IPS DF 19.7 (cell line): ENCODE measurements at regions not wholly inside any gene's neighbourhood (a gene's known extent, or its start where the extent isn't known, plus 50 kb on each side); places are given as distances from the start of the nearest gene placed in this dataset.
A peak's percentile ranks its signal among the peaks of the same experiment; 100 is the strongest.

ENCODE experiments used
- DNase-seq: peaks from one replicate; pipeline ENCODE4 v3.0.0-alpha.2; 2013; ENCODE audit warnings: low read depth, low spot score

GRCh38 chr4:114177628-114178027 is 198.2 kb upstream of the ARSJ start:
- no peak for DNase-seq

- no peak for DNase-seq
Measured at GRCh38 chr4:114178392-114178791, 198.9 kb upstream of the ARSJ start.

- DNase-seq = peak; percentile 48
Measured at GRCh38 chr4:114180481-114180880, 201.0 kb upstream of the ARSJ start.

DNA sequence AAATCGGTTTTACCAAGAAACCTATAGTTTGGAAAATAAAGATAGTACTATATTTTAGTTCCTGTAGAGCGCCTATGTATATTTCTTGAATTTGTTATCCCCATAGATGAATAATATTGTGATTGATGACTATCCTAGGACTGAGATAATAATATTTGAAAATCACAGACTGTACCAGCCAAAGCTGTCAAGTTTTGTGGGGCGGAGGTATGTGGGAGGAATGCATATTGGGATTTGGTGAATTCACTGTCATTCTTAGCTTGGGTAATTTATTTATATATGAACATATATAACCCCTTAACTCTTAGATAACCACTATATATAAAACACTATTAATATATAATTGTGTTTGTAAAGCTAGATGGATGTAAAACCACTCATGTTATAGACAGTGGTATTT is 205.5 kb upstream of the ARSJ start:
- no peak for DNase-seq

DNA sequence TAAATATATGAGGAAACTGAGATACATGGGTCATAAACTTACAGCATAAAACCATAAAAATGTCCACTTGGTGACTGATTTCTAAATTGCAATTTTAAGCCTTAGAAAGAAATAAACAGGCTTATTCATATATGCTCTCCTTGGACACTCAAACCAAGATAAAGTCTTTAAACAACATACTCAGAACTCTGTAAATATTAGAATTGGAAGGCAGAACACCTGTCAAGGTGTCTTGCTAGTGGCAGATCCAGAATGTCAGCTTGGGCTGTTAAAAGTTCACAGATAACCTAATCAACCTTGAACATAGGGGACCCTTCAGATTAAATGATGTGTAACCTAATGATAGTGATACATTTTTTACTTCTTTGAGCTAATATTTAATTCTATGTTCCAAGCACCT is 208.1 kb upstream of the ARSJ start:
- no peak for DNase-seq

- no peak for DNase-seq
Measured at GRCh38 chr4:114191496-114191895, 212.0 kb upstream of the ARSJ start.

DNA sequence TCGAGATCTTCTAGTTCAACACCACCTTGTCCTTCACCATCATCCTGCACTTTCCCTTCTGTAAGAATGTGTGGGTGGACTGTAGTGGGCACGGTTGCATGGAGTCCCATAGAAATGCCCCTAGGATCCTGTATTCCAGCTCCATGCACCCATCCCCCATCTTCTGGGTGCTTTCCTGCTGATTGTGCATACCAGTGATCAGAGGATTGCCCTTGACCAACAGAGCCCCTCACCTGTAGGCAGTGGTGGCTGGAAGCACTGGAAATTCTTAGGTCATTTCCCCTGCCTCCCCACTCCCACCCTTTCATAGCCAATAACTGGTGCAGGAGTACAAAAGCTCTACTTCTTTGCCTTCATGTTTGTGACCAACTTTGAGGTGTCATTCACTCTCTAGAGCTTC is 213.4 kb upstream of the ARSJ start:
- DNase-seq = no peak

- DNase-seq = no peak
Measured at GRCh38 chr4:114193624-114194399, 214.4 kb upstream of the ARSJ start.

DNA sequence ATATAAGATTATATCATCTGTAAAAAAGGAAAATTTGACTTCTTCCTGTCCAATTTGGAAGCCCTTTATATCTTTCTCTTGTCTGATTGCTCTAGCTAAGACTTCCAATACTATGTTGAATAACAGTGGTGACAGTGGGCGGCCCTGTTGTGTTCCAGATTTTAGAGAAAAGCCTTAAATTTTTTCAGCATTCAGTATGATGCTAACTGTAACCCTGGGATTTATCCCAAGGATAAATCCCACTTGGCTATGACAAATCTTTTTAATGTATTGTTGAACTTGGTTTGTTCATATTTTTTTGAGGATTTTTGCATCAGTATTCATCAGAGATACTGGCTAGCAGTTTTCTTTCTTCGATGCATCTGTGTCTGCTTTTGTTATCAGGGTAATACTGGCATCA is 217.2 kb upstream of the ARSJ start:
- no peak for DNase-seq

DNA sequence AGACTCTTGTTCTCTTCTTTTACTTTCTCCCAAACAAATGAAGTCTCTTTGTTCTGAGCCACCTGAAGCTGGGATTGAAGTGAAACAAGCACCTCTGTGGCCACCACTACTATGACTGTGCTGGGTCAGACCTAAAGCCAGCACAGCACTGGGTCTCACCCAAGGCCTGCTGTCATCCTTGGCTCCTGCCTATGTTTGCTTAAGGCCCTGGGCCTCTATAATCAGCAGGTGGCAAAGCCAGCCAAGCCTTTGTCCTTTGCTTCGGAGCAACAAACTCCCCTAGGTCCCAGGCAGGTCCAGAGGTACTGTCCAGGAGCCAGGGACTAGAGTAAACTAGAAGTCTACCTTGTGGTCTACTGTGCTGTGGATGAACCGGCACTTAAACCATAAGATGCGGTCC is 220.6 kb upstream of the ARSJ start:
- DNase-seq = no peak

DNA sequence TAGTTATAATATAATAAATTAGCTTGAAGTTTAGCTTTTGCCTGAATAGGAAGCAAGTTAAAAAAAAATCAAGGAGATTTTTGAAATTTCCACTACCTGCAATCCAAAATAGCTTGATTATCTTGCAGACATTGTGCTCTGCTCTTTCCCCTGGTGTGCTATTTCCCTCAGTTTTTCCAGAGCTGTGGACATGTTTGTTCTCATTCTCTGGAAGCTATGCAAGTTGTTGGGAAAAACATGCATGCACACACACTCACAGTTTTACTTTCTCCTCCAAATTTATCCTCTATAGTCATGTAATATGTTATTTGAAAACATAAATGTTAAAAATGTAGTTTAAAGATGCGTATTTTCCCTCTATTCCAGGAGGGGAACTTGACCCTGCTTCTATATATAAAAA is 225.8 kb upstream of the ARSJ start:
- DNase-seq = no peak

DNA sequence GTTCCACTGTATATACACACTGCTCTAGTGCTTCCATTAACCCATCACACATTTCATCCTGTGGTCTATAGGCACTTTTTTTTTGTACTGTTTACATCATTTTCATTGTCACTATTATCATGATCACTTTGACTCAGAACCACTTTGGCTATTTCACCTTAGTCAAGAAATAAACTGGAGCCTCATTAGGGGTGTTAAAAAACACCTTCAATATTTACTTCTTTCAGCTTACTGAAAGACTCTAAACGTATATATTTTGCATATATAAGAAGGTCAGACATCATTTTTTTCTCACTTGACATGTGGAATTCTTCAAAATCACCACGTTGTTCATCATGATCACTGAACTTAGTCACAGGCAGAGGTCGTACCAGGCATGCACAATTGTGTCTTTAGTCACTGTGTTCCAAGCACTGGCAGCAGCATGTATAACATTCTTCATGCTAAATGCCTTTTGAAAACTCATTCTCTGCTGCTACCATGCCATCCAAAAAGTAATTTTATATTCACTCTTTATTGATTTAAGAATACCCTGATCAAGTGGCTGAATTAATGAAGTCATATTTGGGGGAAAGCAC is 229.2 kb upstream of the ARSJ start:
- no peak for DNase-seq

- no peak for DNase-seq
Measured at GRCh38 chr4:114209584-114209983, 230.1 kb upstream of the ARSJ start.

GRCh38 chr4:114211556-114211955 is 232.1 kb upstream of the ARSJ start:
- no peak for DNase-seq

GRCh38 chr4:114217150-114217817 is 237.8 kb upstream of the ARSJ start:
- no peak for DNase-seq

DNA sequence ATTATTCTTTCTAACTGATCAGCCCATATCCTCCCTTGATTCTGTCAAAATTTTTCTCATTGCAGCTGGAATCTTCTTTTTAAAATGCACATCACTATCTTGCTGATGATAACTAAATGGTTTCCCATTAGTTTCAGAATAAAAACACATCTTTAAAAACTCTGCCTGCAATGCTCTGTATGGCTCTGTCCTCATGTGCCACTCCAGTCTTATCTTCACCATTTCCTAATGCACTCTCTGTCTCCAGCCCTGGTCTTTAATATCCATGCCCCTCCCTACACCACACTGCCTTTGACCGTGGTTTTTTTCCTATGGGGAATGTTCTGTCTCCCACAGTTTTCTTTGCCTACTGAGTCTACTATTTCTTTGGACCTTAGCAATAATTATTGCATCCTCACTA is 244.1 kb upstream of the ARSJ start:
- DNase-seq = no peak

DNA sequence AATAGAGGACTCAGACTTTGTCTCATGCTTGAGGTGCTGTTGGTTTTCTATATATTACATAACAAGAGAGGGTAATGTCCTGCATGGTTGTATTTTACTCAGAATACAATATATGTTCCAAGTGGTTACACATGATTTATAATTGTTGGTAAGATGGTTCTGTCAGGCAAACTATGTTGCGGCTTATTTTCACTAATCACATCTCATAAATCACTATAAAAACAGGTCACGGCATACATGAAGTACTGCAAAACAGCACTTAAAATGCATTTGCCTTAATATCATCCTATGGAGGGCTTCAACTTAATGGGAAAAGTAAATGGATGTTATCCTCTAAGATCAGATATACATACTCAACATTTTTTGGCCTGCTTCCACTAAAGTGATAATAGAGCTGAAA is 246.0 kb upstream of the ARSJ start:
- DNase-seq = no peak

DNA sequence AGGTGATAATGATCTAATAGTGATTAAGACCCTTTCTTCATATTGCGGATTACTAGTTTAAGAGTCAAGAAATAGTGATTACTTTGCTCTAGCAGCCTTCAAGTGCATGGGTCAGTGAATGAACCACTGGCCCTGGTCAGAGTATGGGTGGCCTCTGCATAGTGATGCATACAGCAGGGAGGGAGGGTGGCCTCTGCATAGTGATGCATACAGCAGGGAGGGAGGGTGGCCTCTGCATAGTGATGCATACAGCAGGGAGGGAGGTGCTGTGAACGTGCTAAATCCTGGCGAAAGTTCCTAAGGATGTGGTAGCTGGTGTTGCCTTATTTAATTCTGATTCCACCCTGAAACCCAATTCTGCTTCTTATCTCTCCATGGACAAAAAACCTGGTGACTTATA is 246.7 kb upstream of the ARSJ start:
- DNase-seq = no peak

GRCh38 chr4:114226968-114227760 is 247.7 kb upstream of the ARSJ start:
- DNase-seq = no peak

GRCh38 chr4:114229706-114230105 is 250.3 kb upstream of the ARSJ start:
- DNase-seq = no peak

DNA sequence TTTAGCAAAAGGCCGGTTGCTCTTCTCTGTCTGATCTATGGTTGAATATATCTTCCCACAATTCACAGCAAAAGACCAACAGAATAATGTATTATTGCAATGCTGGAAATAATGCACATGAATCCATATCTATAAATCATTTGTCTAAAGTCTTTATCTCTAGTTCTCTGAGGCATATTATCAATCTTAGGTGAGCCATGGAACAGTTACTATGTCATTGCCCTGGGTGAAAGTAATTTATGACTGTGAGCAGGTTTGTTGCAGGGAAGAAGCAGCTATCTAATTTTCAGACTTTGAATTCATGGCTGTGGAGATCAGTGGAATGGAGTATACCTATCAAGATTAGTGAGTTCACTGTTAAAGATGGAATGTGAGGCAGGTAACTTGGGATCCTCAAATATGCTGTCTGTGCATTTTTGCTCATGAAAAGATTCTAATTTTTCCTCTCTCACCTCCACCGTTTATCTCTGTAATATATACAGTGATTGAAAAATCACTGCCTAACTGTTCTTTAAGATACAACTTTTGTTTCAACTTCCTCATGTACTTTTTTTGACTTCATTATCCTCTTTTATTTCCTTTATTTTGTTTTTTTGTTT is 256.8 kb upstream of the ARSJ start:
- no peak for DNase-seq

DNA sequence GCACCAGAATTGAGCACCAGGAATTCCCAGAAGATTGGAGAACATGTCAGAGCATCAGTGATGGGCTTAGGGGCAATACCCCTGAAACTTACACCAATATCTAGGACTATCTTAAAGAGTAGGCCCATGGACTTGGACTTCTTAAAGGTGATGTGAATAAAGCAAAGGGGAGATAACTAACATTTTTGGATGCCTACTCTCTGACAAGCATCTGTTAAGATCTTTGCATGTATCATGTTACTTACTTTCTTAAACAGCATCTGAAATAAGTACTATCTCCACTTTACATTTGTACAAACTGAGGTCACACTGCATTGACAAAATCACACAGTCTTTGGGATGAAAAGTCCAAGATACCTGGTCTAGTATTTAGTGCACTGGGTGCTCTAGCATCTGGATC is 258.6 kb upstream of the ARSJ start:
- no peak for DNase-seq
